ENCODE measurements at regions not wholly inside any gene's neighbourhood (a gene's known extent, or its start where the extent isn't known, plus 50 kb on each side); places are given as distances from the start of the nearest gene placed in this dataset.
"Not testable (repeated sequence)": the region's sequence is repeated elsewhere in the genome, so short reads cannot be mapped to it uniquely, and the experiment has no call there.

DNA sequence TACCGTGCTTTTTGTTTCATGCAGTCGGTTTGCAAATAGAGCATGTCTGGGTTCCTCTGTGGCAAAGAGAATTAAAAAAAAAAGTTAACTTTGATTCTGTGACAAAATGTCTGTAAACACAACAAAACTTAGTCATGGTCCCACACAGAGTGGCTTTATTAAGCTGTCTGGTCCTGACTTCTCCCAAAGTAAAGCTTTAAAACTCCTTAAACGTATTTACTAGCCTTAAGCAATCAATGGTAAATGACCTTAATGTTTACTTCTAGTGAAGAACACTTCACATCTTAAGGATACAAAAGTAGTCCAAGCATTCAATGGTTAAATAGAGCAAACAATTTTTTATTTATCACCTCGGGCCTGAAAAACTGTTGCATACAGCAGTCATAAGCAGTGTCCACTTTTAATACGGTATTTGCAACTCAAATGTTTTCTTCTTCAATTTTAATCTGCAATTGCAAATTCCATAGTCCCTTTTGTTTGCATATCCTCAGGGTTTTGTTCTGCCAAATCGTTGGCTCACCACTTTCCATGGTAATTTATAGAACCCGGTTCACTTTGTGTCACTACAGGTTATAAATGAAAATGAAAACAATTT is 453.0 kb upstream of the MIS18BP1 start:
- FAIRE-seq: no peak

DNA sequence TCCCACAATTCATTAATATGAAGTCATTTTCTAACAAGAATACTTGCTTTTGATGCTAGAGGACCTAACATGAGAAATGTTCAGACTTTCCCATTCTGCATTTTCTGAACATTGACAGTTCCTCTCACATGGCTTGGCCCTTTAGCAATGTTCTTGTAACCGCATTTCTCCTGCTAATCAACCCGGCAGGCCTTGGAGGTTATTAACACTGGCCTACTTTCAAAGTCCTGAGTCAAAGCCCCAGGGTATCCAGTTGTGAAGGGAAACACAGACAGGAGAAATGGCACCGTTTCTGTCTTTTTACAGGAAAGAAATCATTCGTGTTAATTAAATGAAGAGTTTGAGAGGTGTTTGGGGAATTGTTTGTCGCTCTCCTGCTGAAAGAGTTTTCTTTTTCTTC is 446.5 kb upstream of the MIS18BP1 start:
- no peak for FAIRE-seq

DNA sequence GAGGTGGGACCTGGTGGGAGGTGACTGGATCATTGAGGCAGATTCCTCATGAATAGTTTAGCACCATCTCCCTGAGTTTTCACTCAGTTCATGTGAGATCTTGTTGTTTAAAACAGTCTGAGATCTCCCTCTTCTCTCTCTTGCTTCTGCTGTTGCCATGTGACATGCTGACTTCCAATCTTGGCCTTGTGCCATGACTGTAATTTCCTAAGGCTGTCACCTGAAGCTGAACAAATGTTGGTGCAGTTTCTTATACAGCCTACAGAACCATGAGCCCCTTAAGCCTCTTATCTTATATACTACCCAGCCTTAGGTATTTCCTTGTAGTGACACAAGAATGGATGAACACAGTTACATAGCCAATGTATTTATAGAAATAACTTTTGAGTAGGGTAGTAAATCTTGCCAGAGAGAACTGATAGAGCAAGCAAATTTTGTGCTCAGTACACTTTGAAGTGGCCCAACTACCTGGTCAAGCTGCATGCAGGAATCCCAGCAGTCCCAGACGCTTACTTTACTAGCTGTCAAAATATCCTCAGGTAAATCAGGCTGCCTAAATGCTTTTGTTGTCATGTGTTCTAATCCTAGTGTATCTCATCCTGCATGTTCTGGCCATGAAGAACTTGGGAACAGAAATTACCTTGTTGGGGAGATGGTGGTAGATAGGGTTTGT is 445.6 kb upstream of the MIS18BP1 start:
- no peak for FAIRE-seq

DNA sequence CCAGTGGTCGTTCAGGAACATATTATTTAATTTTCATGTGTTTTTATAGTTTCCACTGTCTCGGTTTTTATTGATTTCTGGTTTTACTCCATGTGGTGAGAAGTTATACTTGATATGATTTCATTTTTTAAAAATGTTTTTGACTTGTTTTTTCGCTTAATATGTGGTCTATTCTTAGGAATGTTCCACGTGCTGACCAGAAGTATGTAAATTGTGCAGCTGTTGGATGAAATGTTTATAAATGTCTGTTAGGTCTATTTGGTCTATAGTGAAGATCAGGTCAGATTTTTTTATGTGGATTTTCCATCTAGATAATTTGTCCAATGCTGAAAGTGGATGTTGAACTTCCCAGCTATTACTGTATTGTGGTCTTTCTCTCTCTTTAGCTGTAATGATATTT is 433.8 kb upstream of the MIS18BP1 start:
- no peak for FAIRE-seq

DNA sequence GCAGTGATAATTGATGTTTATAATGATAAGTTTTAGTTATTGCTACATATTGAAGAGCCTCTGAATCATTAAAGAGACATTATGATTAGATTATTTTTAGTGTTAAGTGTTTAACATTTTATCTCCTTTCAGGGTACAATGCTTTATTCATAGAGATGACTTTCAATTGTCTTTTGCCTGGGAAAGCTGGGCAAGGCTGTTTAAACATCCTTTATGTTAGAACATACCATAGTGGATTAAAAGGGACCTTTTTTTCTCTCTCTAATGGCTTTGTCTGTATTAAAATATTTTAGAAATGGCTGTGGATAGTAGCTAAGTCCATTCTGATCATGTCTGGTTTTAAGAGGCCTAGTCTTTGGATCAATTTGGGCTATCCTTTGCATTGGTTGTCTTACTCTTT is 427.5 kb upstream of the MIS18BP1 start:
- no peak for FAIRE-seq

DNA sequence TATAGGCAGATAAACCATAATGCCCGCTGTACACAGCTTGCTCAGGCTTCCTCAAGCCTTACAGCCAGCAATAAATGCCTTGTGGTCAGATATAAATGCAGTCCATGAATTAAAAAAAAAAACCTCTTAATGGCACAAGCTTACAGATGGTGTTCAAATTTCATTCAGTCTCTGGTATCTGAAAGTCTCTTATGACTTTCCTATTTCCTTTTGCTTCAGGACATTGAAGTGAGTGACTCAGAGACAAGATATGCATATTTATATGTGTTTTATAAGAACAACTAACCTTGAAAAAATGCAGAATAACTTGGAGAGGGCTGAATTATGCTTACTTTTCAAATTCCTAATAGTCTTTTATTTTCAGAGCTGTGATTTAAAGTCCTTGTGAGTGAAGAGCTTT is 426.9 kb upstream of the MIS18BP1 start:
- no peak for FAIRE-seq

DNA sequence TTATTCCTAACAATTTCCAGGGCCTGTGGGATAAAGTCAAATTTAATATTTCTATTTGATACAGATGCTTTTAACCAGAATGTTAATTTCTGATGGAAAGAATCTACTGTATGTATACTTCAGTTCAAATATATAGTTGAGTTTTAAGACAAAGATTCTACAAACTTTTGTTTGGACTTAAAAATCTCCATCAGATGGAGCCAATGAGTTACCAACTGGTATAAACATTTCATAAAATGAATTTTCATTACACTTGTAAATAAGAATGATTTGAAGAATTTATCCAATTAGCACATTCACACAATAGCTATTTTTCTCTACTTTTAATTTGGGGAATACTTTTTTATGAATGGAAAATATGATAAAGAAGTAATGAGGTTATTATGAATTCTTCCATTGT is 425.2 kb upstream of the MIS18BP1 start:
- FAIRE-seq: no peak

DNA sequence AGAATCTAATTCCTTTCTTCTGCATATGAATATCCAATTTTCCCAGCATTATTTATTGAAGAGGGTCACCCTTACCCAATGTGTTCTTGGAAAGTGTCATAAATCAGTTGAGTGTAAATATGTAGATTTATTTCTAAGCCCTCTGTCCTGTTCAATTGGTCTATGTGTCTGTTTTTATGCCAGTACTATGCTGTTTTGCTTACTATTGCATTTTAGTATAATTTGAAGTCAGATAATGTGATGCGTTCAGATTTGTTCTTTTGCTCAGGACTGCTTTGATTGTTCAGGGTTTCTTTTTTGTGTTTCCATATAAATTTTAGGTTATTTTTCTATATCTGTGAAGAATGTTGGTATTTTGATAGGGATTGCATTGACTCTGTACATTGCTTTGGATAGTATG is 420.4 kb upstream of the MIS18BP1 start:
- FAIRE-seq: no peak

DNA sequence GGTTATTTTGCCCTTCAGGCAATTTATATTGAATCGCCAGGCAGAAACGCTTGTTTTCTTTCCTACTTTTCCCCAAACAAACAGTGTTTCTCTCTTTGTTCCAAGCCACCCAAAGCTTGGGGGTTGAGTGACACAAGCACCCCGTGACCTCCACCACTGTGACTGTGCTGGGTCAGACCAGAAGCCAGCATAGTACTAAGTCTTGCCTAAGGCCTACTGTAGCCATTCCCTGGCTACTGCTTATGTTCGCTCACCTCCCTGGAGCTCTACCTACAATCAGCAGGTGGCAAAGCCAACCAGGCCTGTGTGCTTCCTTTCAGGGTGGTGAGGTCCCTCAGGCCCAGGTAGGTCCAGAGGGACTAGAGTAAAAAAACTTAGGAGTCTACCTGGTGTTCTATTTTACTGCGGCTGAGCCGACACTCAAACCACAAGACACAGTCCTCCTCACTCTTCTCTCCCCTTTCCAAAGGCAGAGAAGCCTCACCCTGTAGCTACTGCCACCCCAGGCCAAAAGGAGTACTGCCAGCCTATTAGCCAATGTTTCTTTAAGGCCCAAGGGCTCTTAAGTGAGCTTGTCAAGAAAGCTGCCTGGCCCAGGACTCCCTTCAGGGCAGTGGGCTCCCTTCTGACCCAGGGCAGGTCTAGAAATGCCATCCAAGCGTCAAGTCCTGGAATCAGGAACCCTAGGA is 411.8 kb upstream of the MIS18BP1 start:
- no peak for FAIRE-seq

DNA sequence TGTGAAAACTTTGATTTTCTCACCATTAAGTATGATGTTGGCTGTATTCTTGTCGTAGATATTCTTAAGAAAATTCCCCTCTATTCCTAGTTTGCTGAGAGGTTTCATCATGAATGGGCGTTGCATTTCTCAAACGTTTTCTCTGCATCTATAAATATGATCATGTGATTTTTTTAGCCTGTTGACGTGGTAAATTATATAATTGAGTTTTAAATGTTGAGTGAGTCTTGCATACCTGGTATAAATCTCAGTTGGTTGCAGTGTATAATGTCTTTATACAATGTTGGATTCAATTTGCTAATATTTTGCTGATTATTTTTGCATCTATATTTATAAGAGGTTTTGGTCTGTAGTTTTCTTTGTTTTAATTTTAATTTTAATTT is 405.9 kb upstream of the MIS18BP1 start:
- FAIRE-seq: no peak

DNA sequence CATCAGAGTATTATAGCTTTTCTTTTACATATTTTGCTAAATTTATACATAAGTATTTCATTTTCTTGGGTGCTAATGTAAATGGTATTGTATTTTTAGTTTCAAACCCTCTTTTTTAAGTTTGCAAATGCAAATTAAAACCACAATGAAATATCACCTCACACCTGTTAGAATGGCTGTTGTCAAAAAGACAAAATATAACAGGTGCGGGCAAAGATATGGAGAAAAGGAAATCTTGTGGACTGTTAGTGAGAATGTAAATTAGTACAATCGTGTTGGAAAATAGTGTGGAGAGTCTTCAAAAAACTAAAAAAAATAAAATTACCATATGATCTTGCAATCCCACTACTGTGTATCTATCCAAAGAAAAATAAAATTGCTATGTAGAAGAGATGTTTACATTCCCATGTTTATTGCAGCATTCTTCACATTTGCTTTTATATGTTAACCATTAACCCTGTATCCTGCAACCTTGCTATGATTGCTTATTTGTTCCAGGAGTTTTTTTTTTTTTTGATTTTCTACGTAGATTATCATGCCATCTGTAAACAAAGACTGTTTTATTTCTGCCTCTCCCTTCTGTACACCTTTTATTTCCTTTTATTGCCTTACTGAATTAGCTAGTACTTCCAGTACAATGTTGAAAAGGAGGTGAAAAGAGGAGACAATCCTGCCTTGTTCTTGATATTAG is 405.4 kb upstream of the MIS18BP1 start:
- no peak for FAIRE-seq

DNA sequence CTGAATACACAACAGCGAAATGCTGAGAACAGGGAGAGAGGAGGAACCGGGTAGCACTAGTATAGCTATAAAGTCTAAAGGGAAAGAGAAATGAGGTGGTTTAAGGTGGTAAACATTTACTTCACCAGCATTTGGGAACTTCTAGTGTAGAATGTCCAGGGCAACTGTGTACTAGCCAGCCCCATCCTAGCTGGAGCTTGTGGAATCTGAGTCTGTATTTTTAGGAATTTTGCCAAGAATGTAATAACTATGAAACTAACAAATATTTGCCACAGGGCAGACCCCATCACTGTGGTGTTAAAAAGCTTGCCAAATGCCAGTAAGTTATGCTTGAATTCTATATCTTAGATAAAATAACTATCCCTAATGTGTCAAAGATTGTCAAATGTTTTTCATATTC is 398.9 kb upstream of the MIS18BP1 start:
- no peak for FAIRE-seq

DNA sequence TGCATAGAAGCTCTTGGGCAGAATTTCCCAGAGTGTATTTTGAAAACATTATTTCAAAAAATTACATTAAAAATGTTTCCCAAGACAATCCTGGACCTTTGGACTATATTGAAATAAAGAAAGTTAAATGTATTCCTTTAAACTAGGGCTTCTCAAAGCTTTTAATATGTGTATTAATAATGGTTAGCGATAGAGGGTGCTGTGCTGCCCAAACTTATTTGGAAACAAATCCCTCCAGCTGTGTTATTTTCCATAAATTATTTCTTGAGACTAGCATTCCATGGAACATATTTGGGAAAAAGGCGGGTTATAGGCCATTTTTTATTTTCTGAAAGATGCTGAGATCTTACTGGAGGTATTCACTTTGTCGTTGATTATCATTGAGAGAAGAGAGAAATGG is 397.8 kb upstream of the MIS18BP1 start:
- FAIRE-seq: no peak

DNA sequence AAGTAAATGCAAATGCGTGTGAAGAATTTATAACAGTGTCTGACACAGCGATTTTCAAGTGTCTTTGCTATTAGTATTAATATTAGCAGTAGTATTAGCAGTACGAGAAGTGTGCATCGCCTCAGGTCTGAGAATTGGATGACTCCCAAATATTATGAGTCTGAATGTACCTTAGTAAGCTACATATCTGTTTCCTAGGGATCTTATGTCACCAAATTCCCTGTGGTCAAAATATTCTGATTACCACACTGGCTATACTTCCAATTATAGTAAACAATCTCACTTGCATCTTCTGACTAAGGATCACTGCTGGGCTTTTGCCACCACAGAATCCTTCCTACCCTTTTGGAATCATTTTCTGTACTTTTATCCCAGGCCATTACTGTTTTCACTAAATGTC is 396.0 kb upstream of the MIS18BP1 start:
- FAIRE-seq: no peak

DNA sequence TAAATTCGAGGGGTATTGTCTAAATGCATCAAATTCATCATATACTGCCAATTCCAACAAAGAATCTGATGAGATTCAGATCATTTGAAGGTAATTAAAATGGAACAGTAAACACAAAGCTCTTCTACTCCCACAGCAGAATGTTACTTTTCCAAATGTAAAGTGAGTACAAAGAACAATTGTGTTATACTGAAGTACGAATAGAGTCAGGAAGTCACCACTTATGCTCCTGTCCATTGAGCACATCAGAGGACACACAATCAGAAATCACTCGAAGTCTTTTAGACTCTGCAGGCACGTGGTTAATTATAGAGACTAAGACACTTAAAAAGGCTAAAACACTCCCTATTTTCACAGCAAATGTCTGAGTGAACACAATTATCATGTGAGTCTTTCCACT is 388.5 kb upstream of the MIS18BP1 start:
- no peak for FAIRE-seq

DNA sequence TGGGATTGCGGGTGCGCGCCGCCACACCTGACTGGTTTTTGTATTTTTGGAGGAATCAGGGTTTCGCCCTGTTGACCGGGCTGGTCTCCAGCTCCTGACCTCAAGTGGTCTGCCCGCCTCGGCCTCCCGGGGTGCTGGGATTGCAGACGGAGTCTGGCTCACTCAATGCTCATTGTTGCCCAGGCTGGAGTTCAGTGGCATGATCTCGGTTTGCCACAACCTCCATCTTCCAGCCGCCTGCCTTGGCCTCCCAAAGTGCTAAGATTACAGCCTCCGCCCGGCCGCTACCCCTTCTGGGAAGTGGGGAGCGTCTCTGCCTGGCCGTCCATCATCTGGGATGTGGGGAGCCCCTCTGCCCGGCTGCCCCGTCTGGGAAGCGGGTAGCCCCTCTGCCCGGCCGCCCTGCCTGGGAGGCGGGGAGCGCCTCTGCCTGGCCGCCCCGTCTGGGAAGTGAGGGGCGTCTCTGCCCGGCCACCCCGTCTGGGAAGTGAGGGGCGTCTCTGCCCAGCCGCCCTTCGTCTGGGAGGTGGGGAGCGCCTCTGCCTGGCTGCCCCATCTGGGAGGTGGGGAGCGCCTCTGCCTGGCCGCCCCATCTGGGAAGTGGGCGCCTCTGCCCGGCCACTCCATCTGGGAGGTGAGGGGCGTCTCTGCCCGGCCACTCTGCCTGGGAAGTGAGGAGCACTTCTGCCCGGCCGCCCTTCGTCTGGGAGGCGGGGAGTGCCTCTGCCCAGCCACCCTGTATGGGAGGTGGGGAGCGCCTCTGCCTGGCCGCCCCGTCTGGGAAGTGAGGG is 381.8 kb upstream of the MIS18BP1 start:
- not testable (repeated sequence) for FAIRE-seq

DNA sequence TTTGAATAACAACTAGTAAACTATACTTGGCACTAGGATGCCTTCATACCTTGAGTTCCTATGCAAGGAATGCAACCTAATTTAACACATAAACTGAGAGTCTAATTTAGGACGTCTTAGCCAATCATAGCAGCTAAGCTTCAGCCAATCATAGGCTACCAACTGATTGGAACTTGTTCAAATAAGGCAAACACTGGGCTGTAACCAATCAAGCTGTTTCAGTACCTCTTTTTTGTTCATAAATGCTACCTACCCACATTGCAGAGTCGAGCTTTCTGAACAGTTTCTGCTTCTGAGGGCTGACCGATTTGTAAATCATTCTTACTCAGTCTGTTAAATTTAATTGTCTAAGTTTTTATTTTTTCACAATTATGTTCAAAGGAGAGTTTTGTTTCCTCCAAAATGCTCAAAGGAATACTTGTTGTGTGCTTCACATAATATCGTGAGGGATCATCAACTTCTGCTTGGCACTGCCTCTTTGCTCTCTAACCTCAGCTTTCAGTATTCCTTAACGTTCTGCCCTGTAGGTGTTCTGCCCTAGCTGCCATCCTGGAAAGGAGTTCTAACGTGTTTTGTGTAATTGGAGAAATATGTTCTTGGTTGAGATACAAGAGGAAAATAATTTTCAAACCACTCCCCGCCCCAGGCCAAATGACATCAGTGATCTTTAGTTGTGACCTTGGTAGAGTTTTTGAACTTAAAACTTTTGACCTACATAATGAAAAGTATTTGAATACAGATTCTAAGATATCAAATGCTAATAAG is 380.4 kb upstream of the MIS18BP1 start:
- no peak for FAIRE-seq

DNA sequence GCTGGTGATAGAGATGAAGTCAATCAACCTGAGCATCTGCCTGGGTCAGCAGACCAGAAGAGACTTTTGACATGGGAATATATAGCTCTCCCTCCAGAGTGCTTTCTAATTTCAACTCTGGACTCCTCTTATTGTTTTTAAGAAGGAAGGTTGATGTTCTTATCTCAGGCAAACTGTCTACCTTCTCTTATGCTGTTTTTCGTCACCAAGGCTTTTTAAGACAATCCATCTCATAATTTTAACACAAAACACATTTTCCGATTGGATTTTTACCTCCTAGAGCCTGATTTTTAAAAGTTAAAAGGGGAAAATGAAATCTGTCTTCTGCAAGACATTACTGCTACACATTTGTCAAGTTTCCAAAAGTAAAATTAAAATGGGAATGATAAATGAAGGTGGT is 368.7 kb upstream of the MIS18BP1 start:
- no peak for FAIRE-seq

DNA sequence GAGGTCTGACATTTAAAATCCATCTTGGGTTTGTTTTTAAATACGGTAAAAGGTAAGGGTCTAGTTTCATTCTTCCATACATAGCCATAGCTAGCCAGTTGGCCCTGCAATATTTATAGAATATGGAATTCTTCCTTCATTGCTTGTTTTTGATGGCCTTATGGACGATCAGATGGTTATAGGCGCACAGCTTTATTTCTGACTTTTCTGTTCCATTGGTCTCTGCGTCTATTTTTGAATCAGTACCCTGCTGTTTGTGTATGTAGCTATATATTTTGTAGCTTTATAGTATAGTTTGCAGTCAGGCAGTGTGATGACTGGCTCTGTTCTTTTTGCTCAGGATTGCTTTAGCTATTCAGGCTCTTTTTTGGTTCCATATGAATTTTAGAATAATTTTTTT is 366.8 kb upstream of the MIS18BP1 start:
- FAIRE-seq: no peak

DNA sequence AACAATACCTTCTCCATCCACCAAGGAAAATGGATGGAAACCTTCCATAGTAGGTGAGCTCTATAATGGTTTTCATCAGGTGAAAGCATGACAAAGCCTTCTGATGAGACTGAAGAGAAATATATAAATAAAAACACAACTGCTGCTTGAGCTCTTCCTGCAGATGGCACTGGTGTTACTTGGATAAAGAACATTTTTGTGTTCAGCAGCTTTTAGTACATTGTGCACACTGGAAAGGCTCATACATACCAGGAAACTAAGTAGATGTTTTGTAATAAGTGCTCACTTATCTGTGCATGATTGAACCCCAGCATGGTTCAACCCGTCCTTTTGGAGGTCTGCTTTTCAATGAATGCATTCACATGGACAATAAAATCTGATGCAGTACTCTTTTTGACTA is 357.3 kb upstream of the MIS18BP1 start:
- FAIRE-seq: no peak

DNA sequence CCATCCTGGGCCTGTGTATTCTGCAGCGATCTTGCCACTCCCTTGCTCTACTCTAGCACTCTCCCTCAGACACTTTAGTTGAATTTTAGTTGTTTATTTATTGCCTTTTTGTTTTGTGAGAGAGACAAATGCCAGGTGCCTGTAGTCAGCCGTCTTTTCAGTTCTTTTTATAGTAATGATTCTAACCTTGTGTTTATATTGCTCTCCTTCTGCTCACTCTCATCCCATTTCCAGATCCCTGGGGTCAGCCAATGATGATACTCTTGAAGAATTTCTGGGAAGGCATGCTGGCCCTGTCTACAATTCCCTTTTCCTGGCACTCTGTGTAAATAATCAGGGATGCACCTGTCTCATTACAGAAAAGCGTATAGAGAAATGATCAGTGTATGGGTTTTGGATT is 334.1 kb upstream of the MIS18BP1 start:
- FAIRE-seq: no peak

DNA sequence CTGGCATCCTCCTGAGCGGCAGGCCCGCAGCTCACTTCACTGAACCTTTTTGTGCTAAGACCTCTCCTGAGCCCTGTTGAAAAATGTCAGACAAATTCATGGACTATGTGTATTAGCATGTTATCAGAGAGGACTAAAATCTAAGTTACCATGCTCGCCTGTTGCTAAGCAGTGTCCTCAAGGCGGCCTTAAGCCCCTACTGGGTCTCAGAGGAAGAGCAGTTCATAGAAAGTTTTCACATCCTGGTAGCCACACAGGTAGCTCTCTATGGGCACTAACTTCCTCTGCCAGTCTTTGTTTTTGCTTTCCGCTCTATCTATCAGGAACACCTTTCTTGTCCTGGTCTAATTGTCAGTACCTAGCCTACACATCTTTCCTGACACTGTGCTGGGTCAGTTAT is 306.6 kb upstream of the MIS18BP1 start:
- no peak for FAIRE-seq
